GM23338 (cell line): ENCODE measurements at regions not wholly inside any gene's neighbourhood (a gene's known extent, or its start where the extent isn't known, plus 50 kb on each side); places are given as distances from the start of the nearest gene placed in this dataset.
A peak's percentile ranks its signal among the peaks of the same experiment; 100 is the strongest.

Source experiments
- ATAC-seq: fragments of 200-7000 bp; cut with Tn5 transposase; 3 replicates; pipeline ENCODE4 v1.9.1; 2020
- DNase-seq: peaks from one replicate; pipeline ENCODE4 v3.0.0-alpha.2; 2015; ENCODE audit warnings: low spot score
- H2AFZ ChIP-seq: fragments of 200-600 bp; sonication (generic); 2 replicates; pipeline ENCODE4 v1.8.0; 2016; ENCODE audit warnings: antibody characterized with exemption, mild to moderate bottlenecking, moderate library complexity
- H3F3A ChIP-seq: fragments of 200-600 bp; sonication (generic); replicated peaks from 2 replicates; pipeline ENCODE4 v1.8.0; 2017; ENCODE audit warnings: antibody characterized with exemption, mixed run types, low read depth
- H3K27ac ChIP-seq: fragments of 200-600 bp; sonication (generic); 2 replicates; pipeline ENCODE4 v1.6.1; 2016; ENCODE audit warnings: low read depth
- H3K27me3 ChIP-seq: fragments of 200-600 bp; sonication (generic); 2 replicates; pipeline ENCODE4 v1.8.0; 2016; ENCODE audit warnings: mild to moderate bottlenecking, mixed run types, moderate library complexity; ENCODE audit not compliant: insufficient read depth
- H3K36me3 ChIP-seq: fragments of 200-600 bp; sonication (generic); 2 replicates; pipeline ENCODE4 v1.8.0; 2016; ENCODE audit warnings: mild to moderate bottlenecking; ENCODE audit not compliant: insufficient read depth
- H3K4me1 ChIP-seq: fragments of 200-600 bp; sonication (generic); 2 replicates; pipeline ENCODE4 v1.8.0; 2016; ENCODE audit warnings: mild to moderate bottlenecking, moderate library complexity; ENCODE audit not compliant: insufficient read depth
- H3K4me2 ChIP-seq: fragments of 200-600 bp; sonication (generic); 2 replicates; pipeline ENCODE4 v1.7.1; 2017; ENCODE audit warnings: mixed run types
- H3K4me3 ChIP-seq: fragments of 200-600 bp; sonication (generic); 2 replicates; pipeline ENCODE4 v1.6.1; 2016; ENCODE audit warnings: mixed run types
- H3K79me2 ChIP-seq: fragments of 200-600 bp; sonication (generic); replicated peaks from 2 replicates; pipeline ENCODE4 v1.8.0; 2017; ENCODE audit warnings: mild to moderate bottlenecking; ENCODE audit not compliant: insufficient read depth
- H3K9me2 ChIP-seq: fragments of 200-600 bp; sonication (generic); 2 replicates; pipeline ENCODE4 v1.8.0; 2017; ENCODE audit not compliant: insufficient read depth
- H4K20me1 ChIP-seq: fragments of 200-600 bp; sonication (generic); replicated peaks from 2 replicates; pipeline ENCODE4 v1.8.0; 2017; ENCODE audit warnings: mild to moderate bottlenecking; ENCODE audit not compliant: insufficient read depth
- H3K27ac Mint-ChIP-seq: 2 replicates; pipeline ENCODE4 v1.8.0; 2020; ENCODE audit warnings: inconsistent platforms, mild to moderate bottlenecking, moderate library complexity, mixed read lengths
- H3K27me3 Mint-ChIP-seq: 3 replicates; pipeline ENCODE4 v1.8.0; 2022; ENCODE audit warnings: low read depth, mild to moderate bottlenecking, moderate library complexity, mixed read lengths, inconsistent platforms; ENCODE audit not compliant: insufficient read depth, poor library complexity
- H3K36me3 Mint-ChIP-seq: 3 replicates; pipeline ENCODE4 v1.8.0; 2021; ENCODE audit warnings: low read depth, mild to moderate bottlenecking, inconsistent platforms, moderate library complexity, mixed read lengths
- H3K4me1 Mint-ChIP-seq: 3 replicates; pipeline ENCODE4 v1.8.0; 2020; ENCODE audit warnings: mild to moderate bottlenecking, inconsistent platforms, mixed read lengths
- H3K4me3 Mint-ChIP-seq: 3 replicates; pipeline ENCODE4 v1.8.0; 2021; ENCODE audit warnings: moderate library complexity, mild to moderate bottlenecking, inconsistent platforms, mixed read lengths
- H3K9me3 Mint-ChIP-seq: 3 replicates; pipeline ENCODE4 v1.8.0; 2020; ENCODE audit warnings: moderate library complexity, mild to moderate bottlenecking, inconsistent platforms, mixed read lengths
- CTCF ChIP-seq, 2 experiments: fragments of 200-600 bp in 1 of 2; sonication (generic) in 1 of 2; conservative IDR thresholded peaks; 2 replicates each; pipeline versions ENCODE4 v1.5.1 to v1.6.1; 2016 to 2017; ENCODE audit warnings: antibody characterized with exemption in 2 of 2, low read depth in 2 of 2, mild to moderate bottlenecking in 2 of 2, moderate library complexity in 1 of 2
- ETS1 ChIP-seq: IDR thresholded peaks from 2 replicates; pipeline ENCODE4 v1.6.1; 2016; ENCODE audit warnings: antibody characterized with exemption
- EZH2 ChIP-seq: fragments of 200-600 bp; sonication (generic); IDR thresholded peaks from one replicate; pipeline ENCODE4 v1.8.0; 2017; ENCODE audit warnings: antibody characterized with exemption, mild to moderate bottlenecking, low read depth; ENCODE audit not compliant: unreplicated experiment
- JUNB ChIP-seq: IDR thresholded peaks from one replicate; pipeline ENCODE4 v1.6.1; 2016; ENCODE audit warnings: antibody characterized with exemption; ENCODE audit not compliant: unreplicated experiment
- NANOG ChIP-seq: IDR thresholded peaks from 2 replicates; pipeline ENCODE4 v1.6.1; 2016; ENCODE audit warnings: antibody characterized with exemption, borderline replicate concordance
- POLR2AphosphoS5 ChIP-seq: IDR thresholded peaks from 2 replicates; pipeline ENCODE4 v1.6.1; 2016; ENCODE audit warnings: antibody characterized with exemption, low read depth
- REST ChIP-seq: IDR thresholded peaks from one replicate; pipeline ENCODE4 v1.6.1; 2018; ENCODE audit warnings: antibody characterized with exemption; ENCODE audit not compliant: unreplicated experiment
- ZNF114 ChIP-seq: fragments of 250-450 bp; sonication (Bioruptor Pico); IDR thresholded peaks from 2 replicates; pipeline ENCODE4 v1.5.0; 2020; ENCODE audit warnings: mild to moderate bottlenecking, moderate library complexity

- TF ChIP-seq ETS1, result no peak
- TF ChIP-seq CTCF (conservative IDR thresholded peaks at IDR 0.05; ENCODE audit: low read depth in 2 of 2), result no peak
- no peak for TF ChIP-seq ZNF114 (CRISPR knock-in tag)
- no peak for TF ChIP-seq EZH2
- TF ChIP-seq POLR2AphosphoS5, result no peak
These were observed 288.6 kb upstream of the C9orf72 start (continued) for GRCh38 chr9:27861887-27862286.

GRCh38 chr9:27864644-27865438, 291.6 kb upstream of the C9orf72 start:
- Histone ChIP-seq H4K20me1 (no peaks in the 10 kb centered on the region), H3K36me3 (no peaks in the 10 kb centered on the region), H3F3A (no peaks in the 10 kb centered on the region), H3K27ac (no peak overlapping the region), H3K4me1 (0 out of 2 replicates have a peak, but pooled peaks cover under 1% of the 10 kb centered on the region), H3K4me3 (no peak overlapping the region), H3K4me2 (no peak overlapping the region), H2AFZ (peak overlapping the region; percentile 5; the same call in 1 of the 2 replicates), H3K9me2 (peaks cover 3% of the 10 kb centered on the region), H3K27me3 (no peaks in the 10 kb centered on the region), H3K79me2 (no peaks in the 10 kb centered on the region)
- TF ChIP-seq POLR2AphosphoS5, result no peak
- no peak for TF ChIP-seq JUNB
- TF ChIP-seq NANOG, result no peak
- TF ChIP-seq REST, result no peak
- no peak for TF ChIP-seq ZNF114 (CRISPR knock-in tag)
- TF ChIP-seq CTCF (conservative IDR thresholded peaks at IDR 0.05; ENCODE audit: low read depth in 2 of 2), result no peak
- Mint-ChIP-seq H3K4me1 (peaks cover 13% of the 10 kb centered on the region; the same call in 2 of the 3 replicates), H3K9me3 (no peaks in the 10 kb centered on the region), H3K36me3 (no peaks in the 10 kb centered on the region), H3K4me3 (no peak overlapping the region), H3K27me3 (peaks cover 4% of the 10 kb centered on the region), H3K27ac (no peak overlapping the region)
- ATAC-seq, result no peak
- DNase-seq, result no peak
